Duodenal mucosa (tissue), 2 donors: ENCODE measurements at regions not wholly inside any gene's neighbourhood (a gene's known extent, or its start where the extent isn't known, plus 50 kb on each side); places are given as distances from the start of the nearest gene placed in this dataset.

Experiments used
- H3K27ac ChIP-seq: one replicate; pipeline ENCODE4 v1.7.0; 2013; ENCODE audit warnings: low read depth, low read length
- H3K27me3 ChIP-seq, 2 donors: one replicate each; pipeline ENCODE4 v1.7.0; 2013; ENCODE audit warnings: low read length in 2 of 2, control low read depth in 1 of 2; ENCODE audit not compliant: insufficient read depth in 2 of 2, control insufficient read depth in 1 of 2
- H3K36me3 ChIP-seq, 2 donors: one replicate each; pipeline ENCODE4 v1.7.0; 2013; ENCODE audit warnings: low read length in 2 of 2, control low read depth in 1 of 2; ENCODE audit not compliant: insufficient read depth in 2 of 2, control insufficient read depth in 1 of 2
- H3K4me1 ChIP-seq, 2 donors: one replicate each; pipeline ENCODE4 v1.7.0; 2013; ENCODE audit warnings: low read length in 2 of 2, control low read depth in 1 of 2; ENCODE audit not compliant: insufficient read depth in 2 of 2, control insufficient read depth in 1 of 2
- H3K4me3 ChIP-seq, 2 donors: one replicate each; pipeline ENCODE4 v1.7.0; 2013; ENCODE audit warnings: low read length in 2 of 2, low read depth in 1 of 2
- H3K9ac ChIP-seq, 2 donors: one replicate each; pipeline ENCODE4 v1.7.0; 2013; ENCODE audit warnings: low read length in 2 of 2, low read depth in 1 of 2
- H3K9me3 ChIP-seq, 2 donors: one replicate each; pipeline ENCODE4 v1.7.0; 2013; ENCODE audit warnings: low read length in 2 of 2, control low read depth in 1 of 2; ENCODE audit not compliant: control insufficient read depth in 1 of 2

DNA sequence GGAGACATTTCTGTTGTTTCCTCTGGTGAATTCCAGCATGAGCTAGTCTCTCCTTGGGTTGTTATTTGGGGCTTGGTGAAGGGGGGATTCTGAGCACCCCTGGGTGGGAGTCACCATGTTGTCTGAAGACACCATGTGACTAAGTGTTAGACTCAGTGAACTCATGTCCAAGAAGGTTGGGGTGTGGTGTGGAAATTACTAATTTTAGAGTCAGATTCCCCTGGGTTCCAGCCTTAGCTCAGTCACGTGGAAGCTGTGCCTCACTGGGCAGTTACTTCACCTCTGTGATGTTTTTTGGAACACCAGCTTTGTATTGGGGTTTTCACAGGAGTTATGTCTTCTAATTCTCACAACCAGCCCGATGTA lies 171.5 kb downstream of the RPLP1 start:
- Histone ChIP-seq H3K4me1 (peaks cover 19 to 22% of the 10 kb centered on the region in 2 donors), H3K9ac (no peak overlapping the region), H3K9me3 (no peaks in the 10 kb centered on the region), H3K4me3 (no peak overlapping the region), H3K36me3 (no peaks in the 10 kb centered on the region), H3K27me3 (no peaks in the 10 kb centered on the region), H3K27ac (no peak overlapping the region)

DNA sequence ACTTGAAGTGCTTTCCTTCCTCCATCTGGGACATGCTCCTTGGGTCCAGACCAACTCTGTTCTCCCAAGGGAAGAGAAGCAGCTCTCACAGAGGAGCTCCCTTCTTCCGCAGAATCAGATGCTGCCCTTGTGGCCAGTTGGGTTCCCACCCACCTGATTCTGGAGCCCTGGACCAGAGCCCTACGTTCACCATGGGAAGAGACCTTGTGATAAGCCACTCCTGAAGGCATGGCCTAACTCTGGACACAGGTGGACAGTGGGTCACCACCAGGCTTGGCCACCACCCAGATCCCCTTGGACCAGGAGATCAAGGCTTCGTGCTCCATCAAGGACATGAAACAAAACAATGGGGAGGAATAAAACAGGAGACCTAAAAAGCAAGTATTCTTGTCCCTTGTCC lies 172.2 kb downstream of the RPLP1 start:
- Histone ChIP-seq H3K27ac (no peak overlapping the region), H3K9ac (no peak overlapping the region), H3K4me3 (no peak overlapping the region), H3K4me1 (peaks cover 19 to 22% of the 10 kb centered on the region in 2 donors), H3K27me3 (no peaks in the 10 kb centered on the region), H3K9me3 (no peaks in the 10 kb centered on the region), H3K36me3 (no peaks in the 10 kb centered on the region)

DNA sequence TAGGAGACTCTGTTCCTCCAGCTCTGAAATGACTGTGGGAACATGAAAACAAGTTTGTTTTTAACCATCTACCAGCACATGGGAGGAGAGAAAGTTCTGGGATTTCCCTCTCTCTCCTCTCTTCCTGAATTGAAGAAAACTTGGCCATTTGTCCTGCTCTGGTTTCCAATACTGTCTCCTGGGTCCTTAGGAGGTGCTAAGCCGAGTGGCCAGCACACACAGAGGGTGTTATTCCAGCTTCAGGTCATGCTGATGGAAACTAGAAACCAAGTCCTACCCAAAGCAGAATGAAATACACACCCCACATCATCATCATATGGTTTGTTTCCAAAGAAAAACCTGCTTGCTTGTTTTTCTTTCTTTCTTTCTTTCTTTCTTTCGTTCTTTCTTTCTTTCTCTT lies 172.7 kb downstream of the RPLP1 start:
- Histone ChIP-seq H3K4me3 (no peak overlapping the region), H3K36me3 (no peaks in the 10 kb centered on the region), H3K27me3 (no peaks in the 10 kb centered on the region), H3K9ac (no peak overlapping the region), H3K4me1 (peaks cover 19 to 22% of the 10 kb centered on the region in 2 donors), H3K27ac (no peak overlapping the region), H3K9me3 (no peaks in the 10 kb centered on the region)

DNA sequence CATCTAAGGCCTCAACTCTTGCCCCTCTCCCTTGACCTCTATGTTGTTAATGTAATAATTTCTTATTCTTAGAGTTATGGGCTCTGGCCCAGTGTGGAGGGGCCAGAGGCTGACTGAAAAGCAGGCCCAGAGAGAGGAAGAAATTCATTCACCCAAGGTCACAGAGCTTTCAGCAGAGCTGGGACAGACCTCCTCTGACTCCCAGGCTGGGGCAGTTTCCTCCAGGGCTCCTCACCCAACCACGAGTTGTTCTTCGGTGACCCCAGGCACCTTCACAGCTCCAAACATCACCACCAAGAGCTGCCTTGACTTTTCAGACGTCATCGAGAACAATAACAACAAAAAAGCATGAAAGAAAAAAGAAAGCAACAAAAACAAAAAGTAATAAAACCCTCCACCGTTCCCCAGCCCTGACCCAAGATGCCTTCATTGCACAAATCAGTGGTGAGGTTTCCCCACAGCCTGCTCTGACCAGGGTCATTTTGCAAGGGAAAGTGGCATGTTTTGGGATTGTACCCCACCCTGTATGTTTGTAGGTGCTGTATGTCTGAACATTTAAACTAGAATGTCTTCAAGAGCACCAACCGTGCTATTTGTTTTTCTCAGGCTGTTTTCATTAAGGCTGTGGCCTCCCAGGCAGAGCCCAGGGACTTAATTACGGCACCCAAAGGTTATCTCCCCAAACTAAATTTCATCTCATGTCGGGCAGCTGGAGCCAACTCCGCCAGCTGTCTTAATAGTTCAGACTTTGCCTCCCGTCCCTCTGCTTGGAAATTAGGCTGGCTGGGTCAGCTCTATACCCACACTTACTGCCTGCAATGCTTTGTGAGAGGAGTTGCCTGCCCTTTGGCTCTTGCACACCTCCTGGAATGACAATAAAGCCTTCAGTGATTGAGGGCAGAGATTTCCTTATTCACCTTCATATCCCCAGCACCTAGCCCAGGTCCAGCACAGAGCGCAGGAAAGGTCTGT lies 173.8 kb downstream of the RPLP1 start:
- H3K27me3 ChIP-seq, result no peaks in the 10 kb centered on the region
- no peak overlapping the region for H3K4me3 ChIP-seq
- H3K36me3 ChIP-seq, result no peaks in the 10 kb centered on the region
- no peak overlapping the region for H3K9ac ChIP-seq
- no peak overlapping the region for H3K27ac ChIP-seq
- H3K9me3 ChIP-seq, result no peaks in the 10 kb centered on the region
- H3K4me1 ChIP-seq, result peaks cover 22% of the 10 kb centered on the region in 2 donors

DNA sequence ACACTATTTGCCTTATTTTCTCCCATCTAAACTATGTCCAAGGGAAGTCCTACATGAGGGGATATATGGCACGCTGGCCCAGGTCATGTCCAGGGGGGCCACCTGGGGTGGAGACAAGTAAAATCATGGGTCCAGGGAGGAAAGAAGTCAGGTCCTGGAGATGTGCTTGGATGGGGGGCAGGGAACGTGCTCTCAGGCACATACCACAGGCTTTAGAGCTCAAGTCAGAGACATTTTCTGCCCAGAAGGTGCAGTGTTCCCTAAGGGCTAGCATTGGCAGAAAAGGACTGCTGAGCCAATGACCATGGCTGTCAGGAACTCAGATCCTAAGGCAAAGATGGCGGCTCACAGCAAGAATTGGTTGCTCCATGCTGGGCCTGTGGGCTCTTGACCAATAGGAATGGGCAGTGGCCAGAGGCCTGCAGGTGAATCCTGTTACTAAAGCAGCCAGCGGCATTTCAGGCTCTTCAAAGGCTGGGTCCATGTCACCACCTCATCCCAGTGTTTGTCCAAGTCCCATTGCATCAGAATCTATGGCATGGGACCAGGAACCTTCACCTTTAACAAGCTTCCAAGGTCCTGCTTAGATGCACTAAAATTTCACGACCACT lies 175.0 kb downstream of the RPLP1 start:
- Histone ChIP-seq H3K4me1 (peaks cover 22% of the 10 kb centered on the region in 2 donors), H3K36me3 (no peaks in the 10 kb centered on the region), H3K27me3 (no peaks in the 10 kb centered on the region), H3K9me3 (no peaks in the 10 kb centered on the region), H3K27ac (no peak overlapping the region), H3K4me3 (no peak overlapping the region), H3K9ac (no peak overlapping the region)

DNA sequence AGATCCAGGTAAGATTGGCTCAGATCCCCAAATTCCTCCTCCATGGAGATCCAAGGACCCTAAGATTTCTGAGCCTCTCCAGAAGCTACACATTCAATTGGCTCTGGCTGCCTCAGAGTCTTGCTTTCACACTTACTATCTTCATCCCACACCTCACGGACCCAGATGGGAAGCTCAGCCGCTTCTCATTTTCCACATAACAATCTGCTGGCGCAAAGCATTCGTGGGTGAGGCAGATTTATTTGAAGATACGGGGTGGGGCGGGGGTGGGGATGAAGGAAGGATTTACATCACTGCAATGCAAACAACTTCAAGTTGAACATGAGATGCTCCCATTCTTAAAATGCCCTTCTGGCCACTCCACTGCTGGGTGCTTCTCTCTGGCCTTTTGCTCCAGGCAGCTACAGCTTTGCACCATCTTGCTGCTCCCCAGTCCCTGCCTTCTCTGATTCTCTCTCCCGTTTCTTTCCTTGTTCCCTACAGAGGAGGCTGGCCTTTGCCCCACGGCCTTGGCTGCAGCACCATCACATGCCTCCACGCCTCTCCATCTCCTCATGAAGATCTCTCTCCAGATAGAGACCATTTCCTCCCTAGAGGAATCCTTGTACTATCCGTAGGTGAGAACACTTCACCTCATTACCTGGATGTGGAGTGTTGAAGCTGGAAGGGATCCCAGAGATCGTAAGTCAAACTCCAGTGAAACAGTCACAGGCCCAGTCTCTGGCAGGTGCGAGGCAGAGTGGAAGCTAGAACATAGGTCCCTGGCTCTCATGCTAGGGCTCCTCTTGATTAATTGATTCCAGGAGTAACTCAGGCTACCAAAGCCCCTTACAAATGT lies 175.9 kb downstream of the RPLP1 start:
- Histone ChIP-seq H3K9ac (no peak overlapping the region), H3K4me1 (peaks cover 22% of the 10 kb centered on the region in 2 donors), H3K27me3 (no peaks in the 10 kb centered on the region), H3K36me3 (no peaks in the 10 kb centered on the region), H3K4me3 (no peak overlapping the region), H3K9me3 (no peaks in the 10 kb centered on the region), H3K27ac (no peak overlapping the region)

DNA sequence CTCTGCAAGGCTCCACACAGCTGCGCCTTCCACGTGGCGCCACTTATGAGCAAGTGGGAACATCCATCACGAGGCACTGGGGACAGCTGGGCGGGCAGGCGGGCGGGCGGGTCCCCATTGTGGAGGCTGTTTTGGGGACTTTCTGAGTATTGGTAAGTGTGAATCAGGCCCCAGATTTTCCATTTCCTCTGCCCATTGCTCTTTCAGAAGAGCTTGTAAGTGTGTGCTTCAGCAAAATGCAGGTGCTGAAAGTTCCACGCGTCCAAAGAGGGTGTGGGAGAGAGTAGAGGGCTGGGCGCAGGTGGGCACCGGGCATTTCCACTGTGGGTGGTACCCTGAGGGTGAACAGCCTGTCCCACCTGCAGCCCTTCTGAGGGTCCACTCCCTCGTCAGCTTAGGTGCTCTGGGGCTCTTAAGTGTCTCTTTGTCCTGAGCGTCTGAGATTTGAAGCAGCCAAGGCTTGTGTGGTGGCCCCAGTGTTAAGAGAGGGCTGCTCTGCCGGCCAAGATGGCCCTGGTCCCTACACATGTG lies 177.1 kb downstream of the RPLP1 start:
- H3K9me3 ChIP-seq, result no peaks in the 10 kb centered on the region
- no peak overlapping the region for H3K27ac ChIP-seq
- no peak overlapping the region for H3K9ac ChIP-seq
- no peak overlapping the region for H3K4me3 ChIP-seq
- H3K27me3 ChIP-seq, result no peaks in the 10 kb centered on the region
- no peaks in the 10 kb centered on the region for H3K36me3 ChIP-seq
- H3K4me1 ChIP-seq, result peaks cover 22% of the 10 kb centered on the region in 2 donors

DNA sequence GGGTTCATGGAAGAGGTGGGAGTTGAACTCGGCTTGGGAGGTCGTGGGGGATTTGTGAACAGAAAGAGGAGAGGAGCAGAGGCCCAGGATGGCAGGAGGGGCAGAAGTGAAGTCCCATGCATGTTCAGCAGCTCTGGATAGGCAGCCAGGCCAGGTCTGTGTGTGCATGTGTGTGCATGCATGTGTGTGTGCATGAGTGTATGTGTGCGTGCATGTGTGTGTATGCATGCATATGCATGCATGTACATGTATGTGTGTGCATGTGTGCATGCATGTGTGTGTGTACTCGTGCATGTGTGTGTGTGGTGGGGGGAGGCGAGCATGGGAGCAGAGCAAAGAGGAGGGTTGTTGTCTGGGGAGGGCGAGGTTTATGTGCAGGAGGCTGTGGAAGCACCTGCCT lies 178.4 kb downstream of the RPLP1 start:
- Histone ChIP-seq H3K27me3 (no peaks in the 10 kb centered on the region), H3K4me1 (peaks cover 19 to 22% of the 10 kb centered on the region in 2 donors), H3K9ac (no peak overlapping the region)

DNA sequence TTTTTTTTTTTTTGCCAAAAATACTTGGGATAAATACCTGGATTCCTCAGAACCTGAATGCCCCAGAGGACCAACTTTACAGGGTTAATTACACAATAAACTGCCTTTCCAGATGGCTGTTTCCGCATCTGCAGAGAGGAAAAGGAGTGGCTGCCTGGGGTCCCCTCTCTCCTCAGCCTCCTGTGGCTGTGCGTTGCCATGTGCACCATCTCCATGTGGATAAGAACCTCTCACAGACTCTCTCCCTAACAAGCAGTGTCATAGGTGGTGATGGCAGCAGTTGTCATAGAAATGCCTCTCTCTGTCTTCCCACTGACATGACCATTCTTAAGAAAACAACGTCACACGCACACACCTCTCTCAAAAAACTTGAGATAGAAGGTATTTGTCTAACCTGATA lies 179.4 kb downstream of the RPLP1 start:
- Histone ChIP-seq H3K4me1 (peaks cover 10 to 16% of the 10 kb centered on the region in 2 donors), H3K27ac (no peak overlapping the region), H3K27me3 (no peaks in the 10 kb centered on the region), H3K4me3 (no peak overlapping the region), H3K9ac (no peak overlapping the region), H3K36me3 (no peaks in the 10 kb centered on the region), H3K9me3 (no peaks in the 10 kb centered on the region)

More for the DNA sequence above, 178.4 kb downstream of the RPLP1 start:
- no peaks in the 10 kb centered on the region for H3K36me3 ChIP-seq
- H3K9me3 ChIP-seq, result no peaks in the 10 kb centered on the region
- no peak overlapping the region for H3K27ac ChIP-seq
- H3K4me3 ChIP-seq, result no peak overlapping the region
